ENCODE measurements at regions not wholly inside any gene's neighbourhood (a gene's known extent, or its start where the extent isn't known, plus 50 kb on each side); places are given as distances from the start of the nearest gene placed in this dataset.
"Not testable (repeated sequence)": the region's sequence is repeated elsewhere in the genome, so short reads cannot be mapped to it uniquely, and the experiment has no call there.

DNA sequence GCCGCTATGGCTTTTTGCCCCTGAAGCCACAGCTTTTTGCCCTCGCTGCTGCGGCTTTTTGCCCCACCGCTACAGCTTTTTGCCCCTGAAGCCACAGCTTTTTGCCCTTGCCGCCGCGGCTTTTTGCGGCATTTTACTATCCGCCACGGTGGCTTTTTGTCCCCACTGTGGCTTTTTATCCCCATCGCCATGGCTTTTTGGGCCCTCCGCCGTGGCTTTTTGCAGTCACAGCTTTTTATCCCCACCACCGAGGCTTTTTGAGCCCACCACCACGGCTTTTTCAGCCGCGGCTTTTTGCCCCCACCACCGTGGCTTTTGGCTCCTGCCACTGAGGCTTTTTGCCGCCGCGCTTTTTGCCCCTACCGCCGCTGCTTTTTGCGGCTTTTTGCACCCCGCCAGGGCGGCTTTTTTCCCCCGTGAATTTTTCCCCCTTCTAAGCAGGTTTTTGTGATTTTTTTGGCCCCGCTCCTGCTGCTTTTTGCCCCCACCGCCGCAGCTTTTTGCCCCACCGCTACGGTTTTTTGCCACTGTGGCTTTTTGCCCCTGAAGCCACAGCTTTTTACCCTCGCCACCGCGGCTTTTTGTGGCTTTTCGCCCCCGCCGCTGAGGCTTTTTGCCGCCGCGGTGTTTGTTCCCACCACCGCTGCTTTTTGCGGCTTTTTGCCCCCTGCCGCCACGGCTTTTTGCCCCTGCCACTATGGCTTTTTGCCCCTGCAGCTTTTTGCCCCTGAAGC lies 2797.2 kb upstream of the TEKT4 start:
- Histone ChIP-seq H3K4me1 (ENCODE audit: control insufficient read depth in 4 of 4, insufficient read depth in 4 of 4, low read length in 3 of 4) (no peaks in the 10 kb centered on the region), H3K27ac (ENCODE audit: low read depth in 1 of 2, low read length in 2 of 2) (no peak overlapping the region), H3K27me3 (ENCODE audit: control insufficient read depth in 4 of 4, insufficient read depth in 4 of 4, low read length in 3 of 4) (peaks cover 0 to 12% (median 0%) of the 10 kb centered on the region in 4 donors), H3K9ac (ENCODE audit: low read depth in 1 of 2, low read length in 2 of 2) (no peak overlapping the region), H3K4me3 (ENCODE audit: low read depth in 1 of 3, low read length in 3 of 3) (no peak overlapping the region), H3K9me3 (ENCODE audit: control insufficient read depth in 4 of 4, low read length in 3 of 4) (peaks cover 0 to 2% (median 0%) of the 10 kb centered on the region in 4 donors), H3K36me3 (ENCODE audit: control insufficient read depth in 4 of 4, insufficient read depth in 3 of 4, low read depth in 1 of 4, low read length in 3 of 4) (no peaks in the 10 kb centered on the region)
- WGBS: 86% methylated on average over 45 of the region's 45 CpGs
- TF ChIP-seq, protein P1, sequence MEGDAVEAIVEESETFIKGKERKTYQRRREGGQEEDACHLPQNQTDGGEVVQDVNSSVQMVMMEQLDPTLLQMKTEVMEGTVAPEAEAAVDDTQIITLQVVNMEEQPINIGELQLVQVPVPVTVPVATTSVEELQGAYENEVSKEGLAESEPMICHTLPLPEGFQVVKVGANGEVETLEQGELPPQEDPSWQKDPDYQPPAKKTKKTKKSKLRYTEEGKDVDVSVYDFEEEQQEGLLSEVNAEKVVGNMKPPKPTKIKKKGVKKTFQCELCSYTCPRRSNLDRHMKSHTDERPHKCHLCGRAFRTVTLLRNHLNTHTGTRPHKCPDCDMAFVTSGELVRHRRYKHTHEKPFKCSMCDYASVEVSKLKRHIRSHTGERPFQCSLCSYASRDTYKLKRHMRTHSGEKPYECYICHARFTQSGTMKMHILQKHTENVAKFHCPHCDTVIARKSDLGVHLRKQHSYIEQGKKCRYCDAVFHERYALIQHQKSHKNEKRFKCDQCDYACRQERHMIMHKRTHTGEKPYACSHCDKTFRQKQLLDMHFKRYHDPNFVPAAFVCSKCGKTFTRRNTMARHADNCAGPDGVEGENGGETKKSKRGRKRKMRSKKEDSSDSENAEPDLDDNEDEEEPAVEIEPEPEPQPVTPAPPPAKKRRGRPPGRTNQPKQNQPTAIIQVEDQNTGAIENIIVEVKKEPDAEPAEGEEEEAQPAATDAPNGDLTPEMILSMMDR (IDR thresholded peaks at IDR 0.05; ENCODE audit: low read depth, low read length, missing input control): no peak
- TF ChIP-seq, protein P2, sequence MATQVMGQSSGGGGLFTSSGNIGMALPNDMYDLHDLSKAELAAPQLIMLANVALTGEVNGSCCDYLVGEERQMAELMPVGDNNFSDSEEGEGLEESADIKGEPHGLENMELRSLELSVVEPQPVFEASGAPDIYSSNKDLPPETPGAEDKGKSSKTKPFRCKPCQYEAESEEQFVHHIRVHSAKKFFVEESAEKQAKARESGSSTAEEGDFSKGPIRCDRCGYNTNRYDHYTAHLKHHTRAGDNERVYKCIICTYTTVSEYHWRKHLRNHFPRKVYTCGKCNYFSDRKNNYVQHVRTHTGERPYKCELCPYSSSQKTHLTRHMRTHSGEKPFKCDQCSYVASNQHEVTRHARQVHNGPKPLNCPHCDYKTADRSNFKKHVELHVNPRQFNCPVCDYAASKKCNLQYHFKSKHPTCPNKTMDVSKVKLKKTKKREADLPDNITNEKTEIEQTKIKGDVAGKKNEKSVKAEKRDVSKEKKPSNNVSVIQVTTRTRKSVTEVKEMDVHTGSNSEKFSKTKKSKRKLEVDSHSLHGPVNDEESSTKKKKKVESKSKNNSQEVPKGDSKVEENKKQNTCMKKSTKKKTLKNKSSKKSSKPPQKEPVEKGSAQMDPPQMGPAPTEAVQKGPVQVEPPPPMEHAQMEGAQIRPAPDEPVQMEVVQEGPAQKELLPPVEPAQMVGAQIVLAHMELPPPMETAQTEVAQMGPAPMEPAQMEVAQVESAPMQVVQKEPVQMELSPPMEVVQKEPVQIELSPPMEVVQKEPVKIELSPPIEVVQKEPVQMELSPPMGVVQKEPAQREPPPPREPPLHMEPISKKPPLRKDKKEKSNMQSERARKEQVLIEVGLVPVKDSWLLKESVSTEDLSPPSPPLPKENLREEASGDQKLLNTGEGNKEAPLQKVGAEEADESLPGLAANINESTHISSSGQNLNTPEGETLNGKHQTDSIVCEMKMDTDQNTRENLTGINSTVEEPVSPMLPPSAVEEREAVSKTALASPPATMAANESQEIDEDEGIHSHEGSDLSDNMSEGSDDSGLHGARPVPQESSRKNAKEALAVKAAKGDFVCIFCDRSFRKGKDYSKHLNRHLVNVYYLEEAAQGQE (IDR thresholded peaks at IDR 0.05): no peak
- TF ChIP-seq HNF4A (conservative IDR thresholded peaks at IDR 0.05): no peak
- no peak for TF ChIP-seq YY1 (IDR thresholded peaks at IDR 0.05)
- no peak for TF ChIP-seq GABPA (IDR thresholded peaks at IDR 0.05 in 1 of 2, conservative IDR thresholded peaks at IDR 0.05 in 1 of 2)
- TF ChIP-seq HNF4G (IDR thresholded peaks at IDR 0.05): no peak
- peak; percentile 20 for DNase-seq (ENCODE audit: low spot score)

DNA sequence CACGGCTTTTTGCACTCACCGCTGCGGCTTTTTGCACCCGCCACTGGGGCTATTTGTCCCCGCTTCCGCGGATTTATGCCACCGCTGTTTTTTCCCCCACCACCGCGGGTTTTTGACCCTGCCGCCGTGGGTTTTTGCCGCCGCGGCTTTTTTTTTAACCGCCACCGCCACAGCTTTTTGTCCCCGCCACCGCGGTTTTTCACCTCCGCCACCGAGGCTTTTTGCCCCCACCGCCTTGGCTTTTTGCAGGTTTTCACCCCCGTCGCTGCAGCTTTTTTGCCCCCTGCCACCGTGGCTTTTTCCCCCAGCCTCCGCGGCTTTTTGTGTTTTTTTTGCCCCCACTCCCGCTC lies 2796.7 kb upstream of the TEKT4 start:
- Histone ChIP-seq H3K4me1 (ENCODE audit: control insufficient read depth in 4 of 4, insufficient read depth in 4 of 4, low read length in 3 of 4) (no peaks in the 10 kb centered on the region), H3K27me3 (ENCODE audit: control insufficient read depth in 4 of 4, insufficient read depth in 4 of 4, low read length in 3 of 4) (peaks cover 0 to 12% (median 0%) of the 10 kb centered on the region in 4 donors), H3K27ac (ENCODE audit: low read depth in 1 of 2, low read length in 2 of 2) (no peak overlapping the region), H3K9me3 (ENCODE audit: control insufficient read depth in 4 of 4, low read length in 3 of 4) (peaks cover under 1 to 2% (median 2%) of the 10 kb centered on the region in 4 donors), H3K36me3 (ENCODE audit: control insufficient read depth in 4 of 4, insufficient read depth in 3 of 4, low read depth in 1 of 4, low read length in 3 of 4) (no peaks in the 10 kb centered on the region), H3K4me3 (ENCODE audit: low read depth in 1 of 3, low read length in 3 of 3) (no peak overlapping the region), H3K9ac (ENCODE audit: low read depth in 1 of 2, low read length in 2 of 2) (no peak overlapping the region)
- 67% methylated on average over 29 of the region's 29 CpGs for WGBS
- no peak for DNase-seq (ENCODE audit: low spot score)
- no peak for TF ChIP-seq GABPA (IDR thresholded peaks at IDR 0.05 in 1 of 2, conservative IDR thresholded peaks at IDR 0.05 in 1 of 2)
- TF ChIP-seq HNF4A (conservative IDR thresholded peaks at IDR 0.05): no peak
- no peak for TF ChIP-seq HNF4G (IDR thresholded peaks at IDR 0.05)
- no peak for TF ChIP-seq EGR1 (IDR thresholded peaks at IDR 0.05; ENCODE audit: low read depth in 2 of 2)
- no peak for TF ChIP-seq FOXA1 (IDR thresholded peaks at IDR 0.05)
- TF ChIP-seq, protein P1 (IDR thresholded peaks at IDR 0.05; ENCODE audit: low read depth, low read length, missing input control): no peak
- TF ChIP-seq JUND (IDR thresholded peaks at IDR 0.05): no peak
- no peak for TF ChIP-seq NR2F2 (IDR thresholded peaks at IDR 0.05)
- TF ChIP-seq YY1 (IDR thresholded peaks at IDR 0.05): no peak
- TF ChIP-seq RXRA (IDR thresholded peaks at IDR 0.05): no peak
- no peak for TF ChIP-seq TAF1 (conservative IDR thresholded peaks at IDR 0.05)
- TF ChIP-seq, protein P2 (IDR thresholded peaks at IDR 0.05): no peak
- TF ChIP-seq RAD21 (IDR thresholded peaks at IDR 0.05): no peak
- no peak for TF ChIP-seq FOXA2 (IDR thresholded peaks at IDR 0.05)
- TF ChIP-seq, protein P3, sequence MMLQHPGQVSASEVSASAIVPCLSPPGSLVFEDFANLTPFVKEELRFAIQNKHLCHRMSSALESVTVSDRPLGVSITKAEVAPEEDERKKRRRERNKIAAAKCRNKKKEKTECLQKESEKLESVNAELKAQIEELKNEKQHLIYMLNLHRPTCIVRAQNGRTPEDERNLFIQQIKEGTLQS (IDR thresholded peaks at IDR 0.05): no peak

DNA sequence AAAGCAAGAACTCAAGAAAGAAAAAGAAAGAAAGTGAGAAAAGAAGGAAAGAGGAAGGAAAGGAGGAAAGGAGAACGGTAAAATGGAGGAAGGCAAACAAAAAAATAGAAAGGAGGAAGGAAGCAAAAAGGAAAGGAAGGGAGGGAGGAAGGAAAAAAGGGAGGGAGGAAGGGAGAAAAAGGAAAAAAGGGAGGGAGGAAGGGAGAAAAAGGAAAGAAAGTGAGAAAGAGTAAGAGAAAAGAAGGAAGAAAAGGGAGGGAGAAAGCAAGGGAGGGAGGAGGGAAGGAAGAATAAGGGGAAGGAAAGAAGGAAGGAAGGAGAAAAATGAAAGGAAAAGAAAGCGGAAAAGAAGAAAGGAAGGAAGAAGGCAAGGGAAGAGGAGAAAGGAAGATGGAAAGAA lies 2795.9 kb upstream of the TEKT4 start:
- DNase-seq (ENCODE audit: low spot score); H3K27ac ChIP-seq (ENCODE audit: low read depth in 1 of 2, low read length in 2 of 2); H3K4me1 ChIP-seq (ENCODE audit: control insufficient read depth in 4 of 4, insufficient read depth in 4 of 4, low read length in 3 of 4); H3K9ac ChIP-seq (ENCODE audit: low read depth in 1 of 2, low read length in 2 of 2); H3K4me3 ChIP-seq (ENCODE audit: low read depth in 1 of 3, low read length in 3 of 3); H3K36me3 ChIP-seq (ENCODE audit: control insufficient read depth in 4 of 4, insufficient read depth in 3 of 4, low read depth in 1 of 4, low read length in 3 of 4): not testable (repeated sequence)
- Histone ChIP-seq H3K9me3 (ENCODE audit: control insufficient read depth in 4 of 4, low read length in 3 of 4) (peaks cover 2 to 10% (median 6%) of the 10 kb centered on the region in 4 donors), H3K27me3 (ENCODE audit: control insufficient read depth in 4 of 4, insufficient read depth in 4 of 4, low read length in 3 of 4) (peaks cover 0 to 12% (median 0%) of the 10 kb centered on the region in 4 donors)
- 72% methylated on average over 2 of the region's 2 CpGs for WGBS
